Naive B cell (primary cell): ENCODE measurements at regions not wholly inside any gene's neighbourhood (a gene's known extent, or its start where the extent isn't known, plus 50 kb on each side); places are given as distances from the start of the nearest gene placed in this dataset.
"Not testable (repeated sequence)": the region's sequence is repeated elsewhere in the genome, so short reads cannot be mapped to it uniquely, and the experiment has no call there.

ENCODE experiments used
- ATAC-seq, 2 donors: fragments of 150-1000 bp; cut with Tn5 transposase; 2 replicates each; pipeline ENCODE4 v1.10.0; 2021; ENCODE audit warnings: low read depth in 2 of 2, mild to moderate bottlenecking in 2 of 2, moderate library complexity in 2 of 2
- DNase-seq: peaks from one replicate; pipeline ENCODE4 v3.0.0; 2022
- H3K27ac Mint-ChIP-seq, 6 donors: one replicate each; pipeline ENCODE4 v1.8.0; 2020 to 2022; ENCODE audit warnings: mild to moderate bottlenecking in 6 of 6, mixed read lengths in 6 of 6, moderate library complexity in 5 of 6, inconsistent platforms in 2 of 6
- H3K27me3 Mint-ChIP-seq, 3 donors: one replicate each; pipeline ENCODE4 v1.8.0; 2021 to 2022; ENCODE audit warnings: mixed read lengths in 3 of 3, mild to moderate bottlenecking in 1 of 3
- H3K36me3 Mint-ChIP-seq, 2 donors: one replicate each; pipeline ENCODE4 v1.8.0; 2020 to 2022; ENCODE audit warnings: mixed read lengths in 2 of 2, inconsistent platforms in 1 of 2, mild to moderate bottlenecking in 1 of 2
- H3K4me1 Mint-ChIP-seq, 3 donors: one replicate each; pipeline ENCODE4 v1.8.0; 2020 to 2022; ENCODE audit warnings: mixed read lengths in 3 of 3, inconsistent platforms in 1 of 3, mild to moderate bottlenecking in 1 of 3, moderate library complexity in 1 of 3
- H3K4me3 Mint-ChIP-seq, 8 donors: one replicate each; pipeline ENCODE4 v1.8.0; 2020 to 2022; ENCODE audit warnings: mild to moderate bottlenecking in 8 of 8, mixed read lengths in 8 of 8, moderate library complexity in 8 of 8, inconsistent platforms in 2 of 8
- H3K9me3 Mint-ChIP-seq, 7 donors: one replicate each; pipeline ENCODE4 v1.8.0; 2020 to 2022; ENCODE audit warnings: mixed read lengths in 7 of 7, mild to moderate bottlenecking in 5 of 7, inconsistent platforms in 2 of 7, moderate library complexity in 1 of 7

DNA sequence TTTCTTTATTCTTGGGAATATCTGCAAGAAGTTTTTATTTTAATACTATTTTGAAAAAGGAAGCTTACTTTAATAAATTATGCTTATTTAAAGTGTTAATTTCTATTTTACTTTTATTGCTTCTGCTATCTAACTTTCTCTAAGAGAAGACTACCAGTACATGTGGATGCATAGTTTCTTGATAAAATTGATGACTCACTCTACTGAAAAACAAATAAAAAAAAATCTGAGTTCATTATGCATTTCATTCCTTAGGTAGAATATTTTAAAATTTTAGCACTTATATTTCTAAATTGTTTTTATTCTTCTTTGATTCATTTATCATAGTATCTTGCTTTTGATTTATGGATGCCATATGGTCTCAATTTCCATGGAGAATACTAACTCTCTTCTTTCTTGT, 217.9 kb downstream of the TAF11L14 start:
- ATAC-seq: no peak
- DNase-seq: no peak
- no peak overlapping the region for H3K27ac Mint-ChIP-seq
- no peaks in the 10 kb centered on the region for H3K4me1 Mint-ChIP-seq
- no peaks in the 10 kb centered on the region for H3K36me3 Mint-ChIP-seq
- no peak overlapping the region for H3K4me3 Mint-ChIP-seq
- H3K9me3 Mint-ChIP-seq: peaks cover 0 to 5% (median 4%) of the 10 kb centered on the region in 7 donors
- H3K27me3 Mint-ChIP-seq: peaks cover 0 to 8% (median 0%) of the 10 kb centered on the region in 3 donors

DNA sequence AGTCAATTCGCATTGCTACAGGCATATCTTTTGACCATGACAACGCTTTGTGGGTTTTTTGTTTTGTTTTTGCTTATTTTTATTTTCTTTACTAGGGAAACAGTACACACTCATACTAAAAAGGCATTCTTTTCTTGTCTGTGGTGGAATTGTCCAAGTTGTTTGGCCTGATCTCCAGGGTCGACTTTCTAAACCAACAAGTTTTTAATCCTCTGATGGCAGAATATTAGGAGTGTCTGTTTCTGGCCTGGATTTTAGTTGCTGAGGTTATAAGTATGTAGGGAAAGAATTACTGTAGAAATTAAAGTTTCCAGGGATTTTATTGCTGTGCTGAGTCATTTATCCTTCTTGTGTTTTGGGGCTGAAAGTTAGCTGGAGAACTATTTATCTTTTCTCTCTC, 218.5 kb downstream of the TAF11L14 start:
- DNase-seq: no peak
- no peak overlapping the region for H3K27ac Mint-ChIP-seq
- no peak for ATAC-seq
- H3K36me3 Mint-ChIP-seq: no peaks in the 10 kb centered on the region
- H3K4me3 Mint-ChIP-seq: no peak overlapping the region
- no peaks in the 10 kb centered on the region for H3K4me1 Mint-ChIP-seq
- peaks cover 0 to 9% (median 0%) of the 10 kb centered on the region in 3 donors for H3K27me3 Mint-ChIP-seq
- peaks cover 0 to 5% (median 4%) of the 10 kb centered on the region in 7 donors for H3K9me3 Mint-ChIP-seq

DNA sequence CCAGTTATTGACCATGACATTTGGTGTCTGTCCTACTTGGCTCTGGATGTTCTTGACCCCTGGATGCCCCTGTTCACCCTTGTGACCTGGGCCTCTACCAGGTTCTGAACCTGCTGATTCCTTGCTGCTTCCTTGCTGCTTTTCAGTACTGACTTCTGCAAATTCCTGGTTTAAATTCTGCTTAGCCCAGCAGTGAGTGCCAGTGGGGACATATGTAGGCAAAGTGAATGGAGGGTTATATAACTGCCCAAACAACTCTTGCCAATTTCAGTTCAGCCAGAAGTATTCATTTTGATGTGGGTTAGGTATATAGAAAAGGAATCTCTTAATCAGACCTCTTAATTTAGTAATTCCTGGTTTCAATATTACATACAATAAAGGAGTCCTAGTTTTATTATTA, 220.6 kb downstream of the TAF11L14 start:
- H3K27ac Mint-ChIP-seq: no peak overlapping the region
- DNase-seq (no peak), ATAC-seq (no peak)
- no peak overlapping the region for H3K4me3 Mint-ChIP-seq
- peaks cover 0 to 8% (median 0%) of the 10 kb centered on the region in 7 donors for H3K9me3 Mint-ChIP-seq
- peaks cover 0 to 6% (median 0%) of the 10 kb centered on the region in 3 donors for H3K27me3 Mint-ChIP-seq
- H3K4me1 Mint-ChIP-seq: no peaks in the 10 kb centered on the region
- no peaks in the 10 kb centered on the region for H3K36me3 Mint-ChIP-seq

DNA sequence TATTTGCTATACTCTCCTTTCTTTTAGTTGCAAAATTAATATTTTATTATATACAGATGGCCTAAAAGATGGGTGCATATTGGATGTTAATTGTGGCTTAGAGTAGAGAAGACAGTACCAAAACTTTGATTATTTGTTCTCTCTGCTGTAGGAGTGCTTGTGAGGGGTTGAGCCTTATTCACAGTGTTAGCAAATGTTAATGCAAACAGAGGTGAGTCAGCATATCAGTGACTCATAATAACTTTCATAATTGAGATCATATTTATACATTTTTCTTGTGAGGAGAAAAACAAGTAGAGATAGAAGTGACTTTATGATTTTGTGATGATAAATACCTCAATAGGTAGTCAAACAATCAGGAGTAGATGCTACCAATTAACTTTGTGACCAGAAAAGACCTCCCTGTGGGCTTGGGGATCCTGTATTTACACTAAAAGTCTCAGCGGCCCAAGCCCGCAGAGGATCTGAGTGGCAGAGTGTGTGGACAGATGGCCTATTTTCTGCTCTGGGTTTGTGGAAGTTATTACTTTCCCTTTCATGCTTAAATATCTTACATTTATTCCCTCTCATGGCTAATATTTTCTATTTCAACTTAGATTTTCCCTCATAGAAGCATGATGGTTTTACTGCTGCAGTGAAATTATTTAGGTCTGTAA, 226.5 kb downstream of the TAF11L14 start:
- ATAC-seq: no peak
- Mint-ChIP-seq H3K9me3 (peaks cover 0 to 31% (median 4%) of the 10 kb centered on the region in 7 donors), H3K4me3 (no peak overlapping the region), H3K27me3 (peaks cover 0 to 6% (median 0%) of the 10 kb centered on the region in 3 donors), H3K4me1 (no peaks in the 10 kb centered on the region), H3K27ac (no peak overlapping the region), H3K36me3 (no peaks in the 10 kb centered on the region)
- DNase-seq: no peak

DNA sequence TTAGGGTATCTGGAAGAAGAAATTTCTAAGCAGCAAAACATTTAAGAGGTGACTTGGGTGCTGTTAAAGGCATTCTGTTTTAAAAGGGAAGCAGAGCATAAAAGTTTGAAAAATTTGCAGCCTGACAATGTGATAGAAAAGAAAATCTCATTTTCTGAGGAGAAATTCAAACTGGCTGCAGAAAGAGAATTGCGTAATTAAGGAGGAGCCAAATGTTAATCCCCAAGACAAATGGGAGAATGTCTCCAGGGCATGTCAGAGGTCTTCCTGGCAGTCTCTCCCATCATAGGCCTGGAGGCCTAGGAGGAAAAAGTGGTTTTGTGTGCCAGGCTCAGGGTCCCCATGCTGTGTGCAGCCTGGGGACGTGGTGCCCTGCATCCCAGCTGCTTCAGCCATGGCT, 230.6 kb downstream of the TAF11L14 start:
- DNase-seq, H3K4me3 Mint-ChIP-seq, H3K4me1 Mint-ChIP-seq, H3K27me3 Mint-ChIP-seq, H3K27ac Mint-ChIP-seq, H3K36me3 Mint-ChIP-seq, ATAC-seq: not testable (repeated sequence)
- peaks cover 1 to 28% (median 9%) of the 10 kb centered on the region in 7 donors for H3K9me3 Mint-ChIP-seq

DNA sequence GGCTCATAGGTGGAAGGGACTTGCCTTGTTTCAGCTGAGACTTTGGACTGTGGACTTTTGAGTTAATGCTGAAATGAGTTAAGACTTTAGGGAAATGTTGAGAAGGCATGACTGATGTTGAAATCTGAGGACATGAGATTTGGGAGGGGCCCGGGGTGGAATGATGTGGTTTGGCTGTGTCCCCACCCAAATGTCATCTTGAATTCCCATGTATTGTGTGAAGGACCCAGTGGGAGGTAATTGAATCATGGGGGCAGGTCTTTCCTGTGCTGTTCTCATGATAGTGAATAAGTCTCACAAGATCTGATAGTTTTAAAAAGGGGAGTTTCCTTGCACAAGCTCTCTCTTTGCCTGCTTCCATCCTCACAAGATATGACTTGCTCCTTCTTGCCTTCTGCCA, 231.7 kb downstream of the TAF11L14 start:
- Mint-ChIP-seq H3K27ac (peak overlapping the region in 1 of 6 donors; percentile 42), H3K9me3 (peaks cover 1 to 22% (median 9%) of the 10 kb centered on the region in 7 donors)
- not testable (repeated sequence) for H3K4me1 Mint-ChIP-seq, H3K27me3 Mint-ChIP-seq, H3K36me3 Mint-ChIP-seq, H3K4me3 Mint-ChIP-seq, ATAC-seq, DNase-seq

DNA sequence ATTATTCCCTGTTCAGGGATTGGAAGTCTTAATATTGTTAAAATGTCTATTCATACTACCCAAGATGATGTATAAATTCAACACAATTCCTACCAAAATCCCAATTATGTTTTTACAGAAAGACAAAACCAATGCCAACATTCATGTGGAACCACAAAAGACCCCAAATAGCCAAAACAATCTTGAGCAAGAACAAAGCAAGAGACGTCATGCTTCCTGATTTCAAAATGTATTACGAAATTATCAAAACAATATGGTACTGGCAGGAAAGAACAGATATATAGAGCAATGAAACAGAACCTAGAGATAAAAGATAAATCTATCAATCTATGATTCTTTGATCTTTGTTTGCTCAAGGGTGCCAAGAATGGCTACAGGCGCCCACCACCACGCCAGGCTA, 237.9 kb downstream of the TAF11L14 start:
- ATAC-seq (no peak), DNase-seq (no peak)
- Mint-ChIP-seq H3K4me3 (no peak overlapping the region), H3K36me3 (no peaks in the 10 kb centered on the region), H3K9me3 (peaks cover 0 to 13% (median 4%) of the 10 kb centered on the region in 7 donors), H3K4me1 (no peaks in the 10 kb centered on the region), H3K27ac (no peak overlapping the region), H3K27me3 (no peaks in the 10 kb centered on the region)

DNA sequence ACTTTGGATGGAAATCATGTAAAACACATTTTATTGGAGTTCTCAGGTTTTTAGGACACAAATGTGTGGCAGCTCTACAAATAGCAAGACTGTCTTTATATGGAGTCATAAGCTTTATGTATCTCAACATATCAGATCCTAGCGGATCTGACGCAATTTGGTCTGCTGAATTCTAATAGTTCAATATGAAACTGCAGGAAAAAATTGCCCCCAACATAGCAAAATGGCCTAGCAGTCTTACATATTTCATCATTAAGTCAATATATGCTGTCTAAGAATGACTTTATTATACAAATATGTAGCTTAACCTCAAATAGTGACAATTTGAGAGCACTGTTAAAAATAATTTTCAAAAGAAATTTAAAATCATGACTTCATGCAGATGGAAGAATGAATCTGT, 244.3 kb downstream of the TAF11L14 start:
- no peak for ATAC-seq
- Mint-ChIP-seq H3K36me3 (no peaks in the 10 kb centered on the region), H3K9me3 (peaks cover 0 to 2% (median 0%) of the 10 kb centered on the region in 7 donors)

DNA sequence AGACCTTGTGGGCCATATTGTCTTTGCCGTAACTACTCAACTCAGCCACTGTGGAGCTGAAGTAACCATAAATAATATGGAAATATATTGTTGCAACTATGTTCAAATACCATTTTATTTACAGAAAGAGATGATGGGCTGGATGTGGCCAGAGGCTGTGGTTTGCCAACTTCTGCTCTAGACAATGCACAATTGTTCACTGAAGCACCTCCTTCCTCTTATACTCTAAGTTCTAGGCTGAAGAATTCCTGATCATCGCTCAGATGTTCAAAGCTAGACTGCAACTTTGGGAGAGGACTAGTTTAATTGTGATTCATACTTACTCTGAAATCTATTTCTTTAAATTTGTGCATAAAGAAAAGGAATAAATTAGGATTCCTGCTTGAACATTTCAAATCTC, 245.0 kb downstream of the TAF11L14 start:
- Mint-ChIP-seq H3K9me3 (peaks cover 0 to 2% (median 0%) of the 10 kb centered on the region in 7 donors), H3K4me3 (no peak overlapping the region), H3K4me1 (no peaks in the 10 kb centered on the region), H3K36me3 (no peaks in the 10 kb centered on the region), H3K27ac (no peak overlapping the region), H3K27me3 (no peaks in the 10 kb centered on the region)
- DNase-seq: no peak
- ATAC-seq: no peak

More for the DNA sequence above, 244.3 kb downstream of the TAF11L14 start:
- Mint-ChIP-seq H3K27me3 (no peaks in the 10 kb centered on the region), H3K27ac (no peak overlapping the region), H3K4me1 (no peaks in the 10 kb centered on the region), H3K4me3 (no peak overlapping the region)
- no peak for DNase-seq

DNA sequence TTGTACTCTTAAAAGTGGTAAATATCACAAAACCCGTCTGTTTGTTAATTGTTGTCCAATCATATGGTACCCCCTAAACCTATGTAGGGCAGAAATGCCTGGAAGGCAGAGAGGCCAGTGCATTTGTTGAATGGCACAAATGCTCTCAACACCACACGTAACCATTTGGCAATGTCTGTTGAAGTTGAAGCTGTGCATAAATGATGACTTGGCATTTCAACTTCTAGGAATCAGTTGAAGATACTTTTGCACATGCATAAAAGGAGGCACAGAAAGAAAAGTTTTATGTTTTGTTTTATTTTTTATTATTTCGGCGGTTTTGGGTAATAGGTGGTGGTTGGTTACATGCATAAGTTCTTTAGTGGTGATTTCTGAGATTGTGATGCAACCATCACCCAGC, 246.6 kb downstream of the TAF11L14 start:
- no peak for ATAC-seq
- H3K27ac Mint-ChIP-seq: no peak overlapping the region
- peaks cover 0 to 8% (median 0%) of the 10 kb centered on the region in 3 donors for H3K27me3 Mint-ChIP-seq
- DNase-seq: no peak
- H3K36me3 Mint-ChIP-seq: no peaks in the 10 kb centered on the region
- H3K4me1 Mint-ChIP-seq: no peaks in the 10 kb centered on the region
- H3K9me3 Mint-ChIP-seq: peaks cover 0 to 2% (median 0%) of the 10 kb centered on the region in 7 donors
- H3K4me3 Mint-ChIP-seq: no peak overlapping the region

DNA sequence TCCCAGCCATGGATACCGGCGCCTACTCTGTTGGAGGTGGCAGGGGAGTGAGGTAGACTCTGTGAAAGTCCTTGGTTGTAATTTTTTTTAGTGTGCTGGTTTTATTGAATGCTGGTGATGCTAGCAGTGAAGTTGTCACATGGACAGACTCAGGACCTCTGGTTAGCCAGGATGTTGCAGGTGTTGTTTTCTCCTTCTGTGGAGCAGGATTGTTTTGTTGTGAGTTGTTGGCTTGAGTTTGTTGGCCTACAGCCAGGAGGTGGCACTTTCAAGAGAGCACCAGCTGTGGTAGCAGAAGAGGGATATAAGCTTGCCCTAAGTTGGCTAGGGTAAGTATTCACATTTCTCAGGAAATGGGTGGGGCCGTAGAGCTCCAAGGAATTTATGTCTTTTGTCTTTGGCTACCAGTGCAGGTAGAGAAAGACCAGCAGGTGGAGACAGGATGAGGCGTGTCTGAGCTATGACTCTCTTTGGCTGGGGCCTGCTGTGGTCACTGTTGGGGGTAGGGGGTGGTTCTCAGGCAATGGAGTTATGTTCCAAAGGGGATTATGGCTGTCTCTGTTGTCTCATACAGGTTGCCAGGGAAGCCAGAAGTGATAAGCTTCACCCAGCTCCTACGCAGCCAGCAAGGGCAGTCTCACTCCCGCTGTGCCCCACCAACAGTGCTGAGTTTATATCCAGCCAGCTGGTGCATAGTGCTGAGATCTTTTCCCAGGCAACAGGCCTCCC, 248.7 kb downstream of the TAF11L14 start:
- H3K36me3 Mint-ChIP-seq: no peaks in the 10 kb centered on the region
- DNase-seq (no peak), ATAC-seq (no peak)
- H3K4me3 Mint-ChIP-seq: no peak overlapping the region
- H3K27me3 Mint-ChIP-seq: peaks cover 0 to 16% (median 0%) of the 10 kb centered on the region in 3 donors
- H3K9me3 Mint-ChIP-seq: peaks cover 0 to 2% (median 0%) of the 10 kb centered on the region in 7 donors
- no peaks in the 10 kb centered on the region for H3K4me1 Mint-ChIP-seq
- H3K27ac Mint-ChIP-seq: no peak overlapping the region

DNA sequence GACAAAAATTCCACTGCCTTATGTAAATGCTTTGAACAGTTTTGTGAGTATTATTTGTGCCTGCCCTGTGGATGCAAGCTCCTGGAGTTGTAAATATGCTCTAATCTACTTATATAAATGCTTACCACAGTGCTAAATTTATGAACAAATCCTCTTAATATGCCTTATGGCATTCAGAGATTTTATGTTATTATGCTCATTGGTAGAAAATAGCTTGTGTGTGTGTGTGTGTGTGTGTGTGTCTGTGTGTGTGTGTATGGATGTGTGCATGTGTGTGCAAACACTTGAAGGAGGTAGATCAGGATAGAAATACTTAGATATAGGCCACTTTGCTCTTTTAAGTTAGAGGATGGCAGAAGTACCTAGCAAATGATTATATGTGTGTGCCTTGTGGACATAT, 253.9 kb downstream of the TAF11L14 start:
- H3K27me3 Mint-ChIP-seq: peaks cover 0 to 16% (median 0%) of the 10 kb centered on the region in 3 donors
- no peaks in the 10 kb centered on the region for H3K36me3 Mint-ChIP-seq
- no peak overlapping the region for H3K4me3 Mint-ChIP-seq

DNA sequence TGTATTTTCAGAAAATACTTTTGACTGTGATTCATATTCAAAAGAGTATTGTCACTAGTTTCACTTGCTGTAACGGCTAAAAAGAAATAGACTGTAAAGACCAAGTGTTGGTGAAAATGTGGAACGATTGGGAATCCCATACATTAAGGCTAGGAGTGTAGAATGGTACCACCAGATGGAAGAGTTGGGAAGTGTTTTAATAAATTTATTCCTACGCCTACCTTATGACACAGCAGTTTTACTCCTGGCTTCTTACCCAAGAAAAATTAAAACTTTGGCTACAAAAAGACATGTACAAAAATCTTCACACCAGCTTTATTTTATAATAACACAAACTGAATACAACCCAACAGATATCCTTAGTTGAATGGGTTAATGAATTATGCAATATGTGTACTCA, 256.2 kb downstream of the TAF11L14 start:
- DNase-seq (no peak), ATAC-seq (no peak)
- no peak overlapping the region for H3K4me3 Mint-ChIP-seq
- H3K9me3 Mint-ChIP-seq: peaks cover 0 to 3% (median 0%) of the 10 kb centered on the region in 7 donors
- peaks cover 0 to 8% (median 0%) of the 10 kb centered on the region in 3 donors for H3K27me3 Mint-ChIP-seq
- no peaks in the 10 kb centered on the region for H3K36me3 Mint-ChIP-seq
- H3K4me1 Mint-ChIP-seq: no peaks in the 10 kb centered on the region
- no peak overlapping the region for H3K27ac Mint-ChIP-seq

More for the DNA sequence above, 253.9 kb downstream of the TAF11L14 start:
- no peak for ATAC-seq
- H3K9me3 Mint-ChIP-seq: peaks cover 0 to 3% (median 0%) of the 10 kb centered on the region in 7 donors
- no peaks in the 10 kb centered on the region for H3K4me1 Mint-ChIP-seq
- H3K27ac Mint-ChIP-seq: no peak overlapping the region
- no peak for DNase-seq

DNA sequence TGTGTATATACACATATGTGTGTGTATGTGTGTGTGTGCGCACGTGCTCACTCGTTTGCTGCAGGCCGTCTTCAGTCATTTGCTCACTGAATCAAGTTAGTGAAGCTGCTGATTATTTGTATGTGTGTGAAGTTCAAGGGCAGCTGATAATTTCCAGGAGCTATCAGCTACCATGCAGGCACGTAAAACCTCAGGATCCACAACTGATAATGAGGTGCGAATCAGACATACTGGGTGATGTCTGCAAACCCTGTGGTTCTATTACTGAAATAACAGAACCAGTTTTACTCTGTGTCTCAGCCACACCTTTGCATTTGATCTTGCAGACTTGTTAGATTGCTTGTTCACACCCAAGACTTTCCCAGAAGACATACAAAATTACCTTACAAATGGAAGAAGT, 257.6 kb downstream of the TAF11L14 start:
- H3K36me3 Mint-ChIP-seq: no peaks in the 10 kb centered on the region
- no peak overlapping the region for H3K4me3 Mint-ChIP-seq
- DNase-seq (no peak), ATAC-seq (no peak)
- no peak overlapping the region for H3K27ac Mint-ChIP-seq
- H3K27me3 Mint-ChIP-seq: peaks cover 0 to 3% (median 0%) of the 10 kb centered on the region in 3 donors
- H3K9me3 Mint-ChIP-seq: peaks cover 0 to 3% (median 0%) of the 10 kb centered on the region in 7 donors
- H3K4me1 Mint-ChIP-seq: no peaks in the 10 kb centered on the region
